ENCODE measurements at regions not wholly inside any gene's neighbourhood (a gene's known extent, or its start where the extent isn't known, plus 50 kb on each side); places are given as distances from the start of the nearest gene placed in this dataset.

GRCh38 chr3:186476044-186476468, 68.1 kb downstream of the CRYGS start:
- peak; percentile 17 for DNase-seq (ENCODE audit: low read depth)
- H3K4me3 ChIP-seq (ENCODE audit: low read depth, low read length) = no peak overlapping the region
- no peak for TF ChIP-seq CTCF (IDR thresholded peaks at IDR 0.05; ENCODE audit: insufficient read depth, low read length)

GRCh38 chr3:186473166-186473565, 71.0 kb downstream of the CRYGS start:
- H3K4me3 ChIP-seq (ENCODE audit: low read depth, low read length) = no peak overlapping the region
- TF ChIP-seq CTCF (IDR thresholded peaks at IDR 0.05; ENCODE audit: insufficient read depth, low read length) = no peak

GRCh38 chr3:186472456-186473008, 71.6 kb downstream of the CRYGS start:
- DNase-seq (ENCODE audit: low read depth) = no peak
- H3K4me3 ChIP-seq (ENCODE audit: low read depth, low read length) = no peak overlapping the region
- TF ChIP-seq CTCF (IDR thresholded peaks at IDR 0.05; ENCODE audit: insufficient read depth, low read length) = no peak

More at GRCh38 chr3:186473166-186473565, 71.0 kb downstream of the CRYGS start:
- DNase-seq (ENCODE audit: low read depth) = no peak

GRCh38 chr3:186471771-186472170, 72.4 kb downstream of the CRYGS start:
- no peak for DNase-seq (ENCODE audit: low read depth)
- H3K4me3 ChIP-seq (ENCODE audit: low read depth, low read length) = no peak overlapping the region
- TF ChIP-seq CTCF (IDR thresholded peaks at IDR 0.05; ENCODE audit: insufficient read depth, low read length) = no peak

GRCh38 chr3:186469525-186469924, 74.7 kb downstream of the CRYGS start:
- H3K4me3 ChIP-seq (ENCODE audit: low read depth, low read length) = no peak overlapping the region
- no peak for DNase-seq (ENCODE audit: low read depth)
- no peak for TF ChIP-seq CTCF (IDR thresholded peaks at IDR 0.05; ENCODE audit: insufficient read depth, low read length)

GRCh38 chr3:186467969-186468368, 76.2 kb downstream of the CRYGS start:
- no peak for TF ChIP-seq CTCF (IDR thresholded peaks at IDR 0.05; ENCODE audit: insufficient read depth, low read length)
- no peak for DNase-seq (ENCODE audit: low read depth)

GRCh38 chr3:186466391-186466974, 77.7 kb downstream of the CRYGS start:
- no peak for TF ChIP-seq CTCF (IDR thresholded peaks at IDR 0.05; ENCODE audit: insufficient read depth, low read length)
- peak; percentile 59 for DNase-seq (ENCODE audit: low read depth)
- H3K4me3 ChIP-seq (ENCODE audit: low read depth, low read length) = no peak overlapping the region

More at GRCh38 chr3:186467969-186468368, 76.2 kb downstream of the CRYGS start:
- H3K4me3 ChIP-seq (ENCODE audit: low read depth, low read length) = no peak overlapping the region

All from fibroblast of the aortic adventitia (primary cell).